ENCODE measurements at regions not wholly inside any gene's neighbourhood (a gene's known extent, or its start where the extent isn't known, plus 50 kb on each side); places are given as distances from the start of the nearest gene placed in this dataset.

GRCh38 chr7:116395141-116395791 is 104.3 kb upstream of the CAV2 start:
- no peak for TF ChIP-seq CTCF (IDR thresholded peaks at IDR 0.05; ENCODE audit: low read length)
- no peak for TF ChIP-seq EZH2 (optimal IDR thresholded peaks at IDR 0.05; ENCODE audit: low read depth, low read length)
- TF ChIP-seq EZH2phosphoT487 (IDR thresholded peaks at IDR 0.05; ENCODE audit: low read length): no peak
